Activated naive CD4-positive, alpha-beta T cell treated with anti-CD3 and anti-CD28 coated beads, Interleukin-2, amount 10 ng/mL, durations not matched to agents 7 days and 5 days (primary cell): ENCODE measurements at regions not wholly inside any gene's neighbourhood (a gene's known extent, or its start where the extent isn't known, plus 50 kb on each side); places are given as distances from the start of the nearest gene placed in this dataset.
"Not testable (repeated sequence)": the region's sequence is repeated elsewhere in the genome, so short reads cannot be mapped to it uniquely, and the experiment has no call there.

ENCODE experiments used
- CTCF ChIA-PET: fragments of 350-600 bp; sonication (Branson Sonifier 250); formaldehyde crosslinking; loops from one replicate; lab custom pipeline; 2021; ENCODE audit warnings: antibody characterized with exemption; lab: Charles Lee
- DNase-seq: peaks from one replicate; pipeline ENCODE4 v3.0.0-alpha.2; 2020
- H3K27ac Mint-ChIP-seq: one replicate; pipeline ENCODE4 v1.8.0; 2021; ENCODE audit warnings: mild to moderate bottlenecking, moderate library complexity, mixed read lengths
- H3K27me3 Mint-ChIP-seq: one replicate; pipeline ENCODE4 v1.8.0; 2021; ENCODE audit warnings: mild to moderate bottlenecking, mixed read lengths
- H3K36me3 Mint-ChIP-seq: one replicate; pipeline ENCODE4 v1.8.0; 2021; ENCODE audit warnings: mixed read lengths
- H3K4me1 Mint-ChIP-seq: one replicate; pipeline ENCODE4 v1.8.0; 2021; ENCODE audit warnings: mixed read lengths
- H3K4me3 Mint-ChIP-seq: one replicate; pipeline ENCODE4 v1.8.0; 2021; ENCODE audit warnings: mild to moderate bottlenecking, moderate library complexity, mixed read lengths
- H3K9me3 Mint-ChIP-seq: one replicate; pipeline ENCODE4 v1.8.0; 2021; ENCODE audit warnings: mixed read lengths

DNA sequence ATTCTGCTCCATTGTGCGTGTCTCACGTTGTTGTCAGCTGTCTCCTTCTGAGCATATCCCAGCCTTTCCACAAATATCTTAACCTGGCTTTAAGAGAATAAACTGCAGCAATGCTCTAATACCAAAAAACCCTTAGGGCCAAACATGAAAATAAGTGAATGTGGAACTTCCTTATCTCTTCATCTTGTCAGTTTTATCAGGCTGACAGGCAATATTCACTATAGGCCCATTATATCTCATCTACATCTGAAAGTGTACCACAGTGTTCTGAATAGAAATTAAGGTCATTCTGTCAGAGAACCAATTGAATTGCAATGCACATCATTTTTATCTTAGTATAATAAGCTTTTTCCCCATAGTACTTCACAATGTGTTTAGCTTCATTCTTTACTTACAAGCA, 933.1 kb upstream of the FBXO33 start:
- CTCF ChIA-PET, result no interaction called here
- peaks cover 2% of the 10 kb centered on the region for H3K4me1 Mint-ChIP-seq
- H3K9me3 Mint-ChIP-seq, result peaks cover 3% of the 10 kb centered on the region
- H3K4me3 Mint-ChIP-seq, result no peak overlapping the region
- no peaks in the 10 kb centered on the region for H3K36me3 Mint-ChIP-seq
- H3K27me3 Mint-ChIP-seq, result no peaks in the 10 kb centered on the region
- DNase-seq, result no peak
- no peak overlapping the region for H3K27ac Mint-ChIP-seq

- Mint-ChIP-seq H3K36me3 (no peaks in the 10 kb centered on the region), H3K27me3 (no peaks in the 10 kb centered on the region), H3K9me3 (peaks cover 11% of the 10 kb centered on the region), H3K4me1 (peaks cover 2% of the 10 kb centered on the region), H3K27ac (no peak overlapping the region), H3K4me3 (no peak overlapping the region)
- CTCF ChIA-PET, result no interaction called here
- no peak for DNase-seq
Measured at GRCh38 chr14:40362856-40363255, 930.6 kb upstream of the FBXO33 start.

DNA sequence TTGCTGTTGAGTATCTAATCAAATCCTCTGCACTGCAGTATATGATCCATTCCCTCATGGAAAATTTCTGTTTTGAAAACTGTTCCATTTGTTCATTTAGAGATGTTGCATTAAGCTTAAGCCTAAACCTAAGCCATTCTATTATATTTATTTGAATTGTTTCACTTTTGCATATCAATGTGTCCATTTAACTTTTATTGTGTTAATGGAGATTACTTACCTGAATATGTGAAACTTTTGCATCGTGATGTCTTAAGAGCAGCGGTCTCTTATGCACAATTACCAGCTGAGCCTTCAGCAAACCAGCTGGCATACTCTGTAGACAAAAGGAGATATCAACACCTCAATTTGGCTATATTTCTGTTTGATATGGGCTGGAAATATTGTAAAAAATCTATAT, 922.5 kb upstream of the FBXO33 start:
- H3K4me1 Mint-ChIP-seq, result no peaks in the 10 kb centered on the region
- H3K4me3 Mint-ChIP-seq, result no peak overlapping the region
- no peak for DNase-seq
- H3K27me3 Mint-ChIP-seq, result no peaks in the 10 kb centered on the region
- CTCF ChIA-PET, result no interaction called here
- no peaks in the 10 kb centered on the region for H3K36me3 Mint-ChIP-seq
- H3K9me3 Mint-ChIP-seq, result peaks cover 7% of the 10 kb centered on the region
- no peak overlapping the region for H3K27ac Mint-ChIP-seq

DNA sequence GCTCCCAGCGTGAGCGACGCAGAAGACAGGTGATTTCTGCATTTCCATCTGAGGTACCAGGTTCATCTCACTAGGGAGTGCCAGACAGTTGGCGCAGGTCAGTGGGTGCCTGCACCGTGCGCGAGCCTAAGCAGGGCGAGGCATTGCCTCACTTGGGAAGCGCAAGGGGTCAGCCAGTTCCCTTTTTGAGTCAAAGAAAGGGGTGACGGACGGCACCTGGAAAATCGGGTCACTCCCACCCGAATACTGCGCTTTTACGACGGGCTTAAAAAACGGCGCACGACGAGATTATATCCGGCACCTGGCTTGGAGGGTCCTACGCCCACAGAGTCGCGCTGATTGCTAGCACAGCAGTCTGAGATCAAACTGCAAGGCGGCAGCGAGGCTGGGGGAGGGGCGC, 915.9 kb upstream of the FBXO33 start:
- H3K9me3 Mint-ChIP-seq, H3K4me1 Mint-ChIP-seq, CTCF ChIA-PET, H3K27ac Mint-ChIP-seq, DNase-seq, H3K27me3 Mint-ChIP-seq, H3K36me3 Mint-ChIP-seq, H3K4me3 Mint-ChIP-seq: not testable (repeated sequence)

GRCh38 chr14:40347675-40348074, 915.4 kb upstream of the FBXO33 start:
- no peak for DNase-seq
- H3K9me3 Mint-ChIP-seq, result peaks cover 2% of the 10 kb centered on the region
- CTCF ChIA-PET, result no interaction called here

DNA sequence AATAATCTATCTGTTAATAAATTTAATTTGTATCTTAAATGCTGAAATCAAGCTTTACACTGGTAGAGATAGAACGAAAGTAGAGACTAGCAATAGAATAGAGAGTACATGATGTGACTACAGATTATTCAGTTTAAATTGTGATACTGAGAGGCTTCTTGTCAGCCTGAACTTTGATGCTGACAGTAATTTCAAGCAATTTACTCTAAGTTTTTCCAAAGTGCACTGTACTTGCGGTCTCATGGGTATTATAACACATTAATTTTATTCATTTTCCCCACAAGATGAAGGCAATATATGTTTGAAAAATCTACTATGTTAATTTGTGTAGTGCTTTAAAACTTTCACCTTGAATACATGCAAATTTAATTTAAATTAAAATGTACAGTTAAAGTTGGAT, 914.0 kb upstream of the FBXO33 start:
- no peaks in the 10 kb centered on the region for H3K27me3 Mint-ChIP-seq
- H3K36me3 Mint-ChIP-seq, result no peaks in the 10 kb centered on the region
- CTCF ChIA-PET, result interaction anchor here (0.6 kb wide), 1 partner anchor 291 kb away, joined by 3 read pairs; no protein-coding TSS in a partner anchor
- H3K9me3 Mint-ChIP-seq, result peaks cover 2% of the 10 kb centered on the region
- no peak overlapping the region for H3K27ac Mint-ChIP-seq
- H3K4me3 Mint-ChIP-seq, result no peak overlapping the region
- no peaks in the 10 kb centered on the region for H3K4me1 Mint-ChIP-seq
- DNase-seq, result no peak

More at GRCh38 chr14:40347675-40348074, 915.4 kb upstream of the FBXO33 start:
- no peak overlapping the region for H3K4me3 Mint-ChIP-seq
- H3K27ac Mint-ChIP-seq, result no peak overlapping the region
- H3K36me3 Mint-ChIP-seq, result no peaks in the 10 kb centered on the region
- H3K27me3 Mint-ChIP-seq, result no peaks in the 10 kb centered on the region
- no peaks in the 10 kb centered on the region for H3K4me1 Mint-ChIP-seq

DNA sequence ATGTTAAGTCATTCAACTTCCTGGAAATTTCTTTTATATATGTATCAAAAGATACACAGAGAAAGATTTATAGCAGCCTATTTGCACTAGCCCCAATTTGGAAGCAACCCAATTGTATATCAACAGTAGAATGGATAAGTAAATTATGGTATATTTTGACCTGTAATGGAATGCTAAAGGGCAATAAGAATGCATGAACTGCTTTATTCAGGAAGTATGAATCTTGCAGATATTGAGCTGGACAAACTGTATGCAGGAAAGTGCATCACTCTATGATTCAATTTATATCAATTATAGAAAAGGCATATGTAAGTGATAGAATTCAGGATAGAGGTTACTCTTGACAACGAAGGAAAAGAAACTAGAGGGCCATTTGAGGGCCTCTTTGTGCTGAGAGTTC, 913.1 kb upstream of the FBXO33 start:
- Mint-ChIP-seq H3K9me3 (peaks cover 2% of the 10 kb centered on the region), H3K4me1 (no peaks in the 10 kb centered on the region), H3K36me3 (no peaks in the 10 kb centered on the region), H3K27me3 (no peaks in the 10 kb centered on the region), H3K27ac (no peak overlapping the region), H3K4me3 (no peak overlapping the region)
- CTCF ChIA-PET, result no interaction called here
- no peak for DNase-seq

- DNase-seq, result no peak
- no peaks in the 10 kb centered on the region for H3K36me3 Mint-ChIP-seq
- H3K27ac Mint-ChIP-seq, result no peak overlapping the region
- H3K4me3 Mint-ChIP-seq, result no peak overlapping the region
- H3K9me3 Mint-ChIP-seq, result no peaks in the 10 kb centered on the region
- no peaks in the 10 kb centered on the region for H3K4me1 Mint-ChIP-seq
- CTCF ChIA-PET, result no interaction called here
- no peaks in the 10 kb centered on the region for H3K27me3 Mint-ChIP-seq
Measured at GRCh38 chr14:40340708-40341107, 908.5 kb upstream of the FBXO33 start.

DNA sequence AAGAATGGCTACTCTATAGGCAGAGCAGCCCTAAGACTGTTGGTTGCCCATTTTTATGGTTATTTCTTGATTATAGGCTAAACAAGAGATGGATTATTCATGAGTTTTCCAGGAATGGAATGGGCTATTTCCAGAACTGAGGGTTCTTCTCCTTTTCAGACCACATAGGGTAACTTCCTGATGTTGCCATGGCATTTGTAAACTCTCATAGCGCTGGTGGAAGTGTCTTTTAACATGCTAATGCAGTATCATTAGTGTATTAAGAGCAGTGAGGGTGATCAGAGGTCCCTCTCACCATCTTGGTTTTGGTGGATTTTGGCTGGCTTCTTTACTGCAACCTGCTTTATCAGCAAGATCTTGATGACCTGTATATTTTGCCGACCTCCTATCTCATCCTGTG, 904.6 kb upstream of the FBXO33 start:
- no peak for DNase-seq
- H3K36me3 Mint-ChIP-seq, result no peaks in the 10 kb centered on the region
- H3K27me3 Mint-ChIP-seq, result no peaks in the 10 kb centered on the region
- no peak overlapping the region for H3K27ac Mint-ChIP-seq
- H3K4me3 Mint-ChIP-seq, result no peak overlapping the region
- CTCF ChIA-PET, result no interaction called here
- no peaks in the 10 kb centered on the region for H3K4me1 Mint-ChIP-seq
- H3K9me3 Mint-ChIP-seq, result peaks cover 5% of the 10 kb centered on the region

- H3K4me1 Mint-ChIP-seq, H3K36me3 Mint-ChIP-seq, H3K4me3 Mint-ChIP-seq, H3K27ac Mint-ChIP-seq, H3K27me3 Mint-ChIP-seq, DNase-seq, H3K9me3 Mint-ChIP-seq, CTCF ChIA-PET: not testable (repeated sequence)
Measured at GRCh38 chr14:40326519-40326918, 894.3 kb upstream of the FBXO33 start.

DNA sequence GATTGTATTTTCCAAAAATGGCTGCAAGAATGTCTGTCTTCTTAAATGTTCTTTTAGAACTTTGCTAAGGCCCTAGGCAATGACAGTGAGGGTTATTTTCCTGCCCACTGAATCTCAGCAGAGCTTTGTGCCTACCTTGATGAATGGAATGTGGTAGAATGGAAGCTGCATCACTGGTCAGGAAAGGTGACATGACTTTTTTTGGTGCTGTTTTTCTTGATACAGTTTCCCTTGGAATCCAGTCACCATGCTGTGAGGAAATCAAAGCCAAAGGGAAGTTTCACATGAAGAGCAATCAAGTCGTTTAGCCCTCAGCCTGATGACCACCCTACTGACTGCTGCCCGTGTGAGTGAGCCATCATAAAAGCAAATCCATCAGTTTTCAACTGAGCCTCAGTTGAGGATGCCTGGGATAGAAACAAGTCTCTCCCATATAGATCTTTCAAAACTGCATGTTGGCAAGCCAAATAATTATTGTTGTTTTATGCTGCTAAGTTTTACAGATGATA, 886.0 kb upstream of the FBXO33 start:
- H3K36me3 Mint-ChIP-seq, result no peaks in the 10 kb centered on the region
- H3K27ac Mint-ChIP-seq, result no peak overlapping the region
- CTCF ChIA-PET, result no interaction called here
- peaks cover 9% of the 10 kb centered on the region for H3K9me3 Mint-ChIP-seq
- no peak overlapping the region for H3K4me3 Mint-ChIP-seq
- no peaks in the 10 kb centered on the region for H3K27me3 Mint-ChIP-seq
- no peak for DNase-seq
- no peaks in the 10 kb centered on the region for H3K4me1 Mint-ChIP-seq

DNA sequence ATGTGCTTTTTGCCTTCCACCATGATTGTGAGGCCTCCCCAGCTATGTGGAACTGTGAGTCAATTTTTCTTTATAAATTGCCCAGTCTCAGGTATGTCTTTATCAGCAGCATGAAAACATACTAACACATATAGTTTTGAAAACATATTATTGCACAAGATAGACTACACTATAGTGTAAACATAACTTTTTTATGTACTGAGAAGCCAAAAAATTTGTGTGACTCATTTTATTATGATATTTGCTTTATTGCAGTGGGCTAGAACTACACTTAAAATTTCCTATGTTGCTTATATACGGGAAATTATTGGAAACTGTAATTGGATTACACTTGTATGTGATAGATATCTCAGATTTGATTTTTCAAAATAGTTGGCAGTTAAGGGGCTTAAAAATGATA, 885.5 kb upstream of the FBXO33 start:
- H3K27ac Mint-ChIP-seq, result no peak overlapping the region
- no peaks in the 10 kb centered on the region for H3K36me3 Mint-ChIP-seq
- no peaks in the 10 kb centered on the region for H3K27me3 Mint-ChIP-seq
- CTCF ChIA-PET, result no interaction called here
- no peak overlapping the region for H3K4me3 Mint-ChIP-seq
- H3K9me3 Mint-ChIP-seq, result peaks cover 9% of the 10 kb centered on the region
- H3K4me1 Mint-ChIP-seq, result no peaks in the 10 kb centered on the region
- no peak for DNase-seq

GRCh38 chr14:40312296-40312695, 880.1 kb upstream of the FBXO33 start:
- DNase-seq, result no peak
- CTCF ChIA-PET, result no interaction called here
- Mint-ChIP-seq H3K4me1 (no peaks in the 10 kb centered on the region), H3K9me3 (no peaks in the 10 kb centered on the region), H3K27ac (no peak overlapping the region), H3K4me3 (no peak overlapping the region), H3K27me3 (no peaks in the 10 kb centered on the region), H3K36me3 (no peaks in the 10 kb centered on the region)

- H3K27ac Mint-ChIP-seq, result no peak overlapping the region
- CTCF ChIA-PET, result interaction anchor here (0.7 kb wide), 1 partner anchor 1927 kb away, joined by 3 read pairs; no protein-coding TSS in a partner anchor
- H3K9me3 Mint-ChIP-seq, result no peaks in the 10 kb centered on the region
- no peak for DNase-seq
- H3K4me3 Mint-ChIP-seq, result no peak overlapping the region
- no peaks in the 10 kb centered on the region for H3K36me3 Mint-ChIP-seq
- no peaks in the 10 kb centered on the region for H3K4me1 Mint-ChIP-seq
- H3K27me3 Mint-ChIP-seq, result no peaks in the 10 kb centered on the region
Measured at GRCh38 chr14:40309124-40309523, 876.9 kb upstream of the FBXO33 start.

GRCh38 chr14:40308240-40308639, 876.0 kb upstream of the FBXO33 start:
- Mint-ChIP-seq H3K27me3 (no peaks in the 10 kb centered on the region), H3K36me3 (no peaks in the 10 kb centered on the region), H3K27ac (no peak overlapping the region), H3K4me3 (no peak overlapping the region), H3K9me3 (no peaks in the 10 kb centered on the region), H3K4me1 (no peaks in the 10 kb centered on the region)
- CTCF ChIA-PET, result no interaction called here
- DNase-seq, result no peak

DNA sequence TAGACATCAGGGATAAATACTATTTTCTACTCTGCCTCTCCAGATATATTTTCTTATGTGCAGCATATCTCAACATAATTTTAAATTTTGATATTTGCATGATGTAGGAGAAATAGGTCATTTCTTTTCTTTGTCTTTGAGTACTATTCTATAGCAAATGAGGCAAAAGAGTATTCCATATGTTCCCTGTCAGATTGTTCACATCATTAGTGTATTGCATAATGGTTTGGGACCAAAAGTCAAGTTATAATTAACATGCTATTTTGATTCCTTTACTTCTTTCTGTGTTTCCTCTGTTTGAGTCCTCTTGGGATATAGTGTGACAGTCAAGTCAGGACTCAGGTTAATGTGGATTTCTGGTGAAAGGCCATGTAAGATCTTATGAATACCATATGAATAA, 864.6 kb upstream of the FBXO33 start:
- H3K27me3 Mint-ChIP-seq, result no peaks in the 10 kb centered on the region
- no peak overlapping the region for H3K4me3 Mint-ChIP-seq
- H3K27ac Mint-ChIP-seq, result no peak overlapping the region
- DNase-seq, result no peak
- H3K4me1 Mint-ChIP-seq, result no peaks in the 10 kb centered on the region
- H3K9me3 Mint-ChIP-seq, result no peaks in the 10 kb centered on the region
- CTCF ChIA-PET, result no interaction called here
- H3K36me3 Mint-ChIP-seq, result no peaks in the 10 kb centered on the region
